GM18505 (cell line): ENCODE measurements at regions not wholly inside any gene's neighbourhood (a gene's known extent, or its start where the extent isn't known, plus 50 kb on each side); places are given as distances from the start of the nearest gene placed in this dataset.
"Not testable (repeated sequence)": the region's sequence is repeated elsewhere in the genome, so short reads cannot be mapped to it uniquely, and the experiment has no call there.

Experiments
- ATAC-seq: cut with Tn5 transposase; IDR thresholded peaks from one replicate; pipeline ENCODE4 v1.9.1; 2021; ENCODE audit not compliant: unreplicated experiment
- POLR2A ChIP-seq: IDR thresholded peaks from 4 replicates; pipeline ENCODE4 v1.6.1; 2011; ENCODE audit warnings: borderline replicate concordance; ENCODE audit not compliant: insufficient read depth, insufficient read length; ENCODE audit errors: extremely low read depth

DNA sequence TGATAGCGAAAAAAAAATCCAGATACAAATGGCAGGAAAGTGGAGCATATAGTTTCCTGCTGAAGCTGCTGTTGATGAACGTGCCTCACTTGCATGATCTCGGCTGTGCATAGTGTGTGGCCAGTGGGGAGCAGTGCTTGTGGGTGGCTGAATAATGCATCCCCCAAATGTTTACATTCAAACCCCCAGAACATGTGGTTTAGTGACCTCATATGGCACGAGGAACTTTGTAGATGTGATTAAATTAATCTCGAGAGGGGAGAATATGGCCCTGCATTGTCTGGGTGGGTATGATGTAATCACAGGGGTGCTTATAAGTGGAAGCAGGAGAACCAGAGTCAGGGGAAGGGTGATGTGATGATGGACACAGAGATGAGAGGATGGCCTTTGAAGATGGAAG lies 425.0 kb downstream of the TMEM121 start:
- no peak for ATAC-seq
- no peak for TF ChIP-seq POLR2A

DNA sequence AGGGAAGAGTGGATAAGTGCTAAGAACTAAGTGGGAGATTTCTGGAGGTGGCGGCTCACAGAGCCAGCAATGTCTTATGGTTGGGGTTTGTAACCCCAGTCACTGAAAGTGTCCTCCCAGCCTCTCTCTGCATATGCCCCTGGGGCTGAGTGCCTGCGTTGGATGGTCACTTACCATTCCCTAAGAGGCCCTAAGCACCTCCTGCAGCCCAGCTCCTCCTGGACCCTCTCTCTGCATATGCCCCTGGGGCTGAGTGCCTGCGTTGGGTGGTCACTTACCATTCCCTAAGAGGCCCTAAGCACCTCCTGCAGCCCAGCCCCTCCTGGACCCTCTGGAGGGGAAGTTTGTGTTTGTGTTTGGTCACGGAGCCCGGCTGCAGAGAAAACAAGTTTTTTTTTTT lies 425.8 kb downstream of the TMEM121 start:
- no peak for TF ChIP-seq POLR2A
- no peak for ATAC-seq

DNA sequence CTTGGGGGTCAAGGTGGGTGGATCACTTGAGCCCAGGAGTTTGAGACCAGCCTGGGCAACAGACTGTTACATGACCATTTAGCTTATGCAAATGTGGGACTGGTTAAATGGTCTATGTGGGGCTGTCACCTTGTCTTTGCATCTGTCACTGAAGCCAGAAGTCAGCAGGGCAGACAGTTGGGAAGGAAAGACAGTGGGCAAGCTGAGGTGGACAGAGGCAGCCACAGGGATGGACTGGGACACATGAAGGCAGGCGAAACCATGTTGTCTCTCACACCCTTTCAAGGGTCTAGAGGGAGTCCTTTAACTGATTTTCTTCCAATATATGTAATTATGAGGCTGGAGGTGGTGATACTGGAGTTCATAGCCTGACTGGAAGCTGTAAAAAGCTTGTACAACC lies 426.4 kb downstream of the TMEM121 start:
- no peak for TF ChIP-seq POLR2A
- no peak for ATAC-seq

DNA sequence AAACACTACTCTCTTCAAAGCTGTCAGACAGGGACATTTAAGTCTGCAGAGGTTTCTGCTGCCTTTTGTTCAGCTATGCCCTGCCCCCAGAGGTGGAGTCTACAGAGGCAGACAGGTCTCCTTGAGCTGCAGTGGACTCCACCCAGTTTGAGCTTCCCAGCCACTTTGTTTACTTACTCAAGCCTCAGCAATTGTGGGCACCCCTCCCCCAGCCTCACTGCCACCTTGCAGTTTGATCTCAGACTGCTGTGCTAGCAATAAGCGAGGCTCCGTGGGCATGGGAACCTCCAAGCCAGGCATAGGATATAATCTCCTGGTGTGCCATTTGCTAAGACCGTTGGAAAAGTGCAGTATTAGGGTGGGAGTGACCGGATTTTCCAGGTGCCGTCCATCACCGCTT lies 435.2 kb downstream of the TMEM121 start:
- ATAC-seq: not testable (repeated sequence)

GRCh38 chr14:105962532-105962931 lies 436.1 kb downstream of the TMEM121 start:
- no peak for ATAC-seq
- no peak for TF ChIP-seq POLR2A

DNA sequence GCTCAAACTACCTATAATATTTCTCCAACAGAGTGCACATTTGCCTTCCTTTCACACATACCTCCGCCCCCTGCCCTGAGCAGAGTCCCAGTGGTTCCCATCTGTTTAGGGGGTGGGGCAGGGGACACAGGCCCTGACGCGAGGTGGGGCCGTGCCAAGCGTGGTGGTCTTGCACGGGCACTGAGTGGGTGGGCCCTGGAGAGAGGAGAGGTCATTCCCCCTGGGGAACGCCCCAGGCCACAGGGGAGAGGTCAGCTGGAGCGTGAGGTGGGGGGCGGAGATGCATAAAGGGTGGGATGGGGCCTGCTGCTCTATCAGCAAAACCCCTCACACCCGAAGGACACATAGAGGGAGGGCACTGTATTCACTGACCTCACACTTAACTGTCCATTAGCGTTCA lies 441.9 kb downstream of the TMEM121 start:
- no peak for ATAC-seq
- no peak for TF ChIP-seq POLR2A

- ATAC-seq: not testable (repeated sequence)
Observed at GRCh38 chr14:105969026-105969425, 442.6 kb downstream of the TMEM121 start.

GRCh38 chr14:105970821-105971220 lies 444.4 kb downstream of the TMEM121 start:
- ATAC-seq: not testable (repeated sequence)

GRCh38 chr14:105971593-105972500 lies 445.5 kb downstream of the TMEM121 start:
- no peak for ATAC-seq
- no peak for TF ChIP-seq POLR2A

- TF ChIP-seq POLR2A: no peak
- ATAC-seq: no peak
Observed at GRCh38 chr14:105974902-105975301, 448.5 kb downstream of the TMEM121 start.

- no peak for TF ChIP-seq POLR2A
- no peak for ATAC-seq
Observed at GRCh38 chr14:105978618-105979295, 452.4 kb downstream of the TMEM121 start.

- no peak for TF ChIP-seq POLR2A
- no peak for ATAC-seq
Observed at GRCh38 chr14:105979446-105979845, 453.1 kb downstream of the TMEM121 start.

- no peak for ATAC-seq
- TF ChIP-seq POLR2A: no peak
Observed at GRCh38 chr14:105980224-105980623, 453.8 kb downstream of the TMEM121 start.

DNA sequence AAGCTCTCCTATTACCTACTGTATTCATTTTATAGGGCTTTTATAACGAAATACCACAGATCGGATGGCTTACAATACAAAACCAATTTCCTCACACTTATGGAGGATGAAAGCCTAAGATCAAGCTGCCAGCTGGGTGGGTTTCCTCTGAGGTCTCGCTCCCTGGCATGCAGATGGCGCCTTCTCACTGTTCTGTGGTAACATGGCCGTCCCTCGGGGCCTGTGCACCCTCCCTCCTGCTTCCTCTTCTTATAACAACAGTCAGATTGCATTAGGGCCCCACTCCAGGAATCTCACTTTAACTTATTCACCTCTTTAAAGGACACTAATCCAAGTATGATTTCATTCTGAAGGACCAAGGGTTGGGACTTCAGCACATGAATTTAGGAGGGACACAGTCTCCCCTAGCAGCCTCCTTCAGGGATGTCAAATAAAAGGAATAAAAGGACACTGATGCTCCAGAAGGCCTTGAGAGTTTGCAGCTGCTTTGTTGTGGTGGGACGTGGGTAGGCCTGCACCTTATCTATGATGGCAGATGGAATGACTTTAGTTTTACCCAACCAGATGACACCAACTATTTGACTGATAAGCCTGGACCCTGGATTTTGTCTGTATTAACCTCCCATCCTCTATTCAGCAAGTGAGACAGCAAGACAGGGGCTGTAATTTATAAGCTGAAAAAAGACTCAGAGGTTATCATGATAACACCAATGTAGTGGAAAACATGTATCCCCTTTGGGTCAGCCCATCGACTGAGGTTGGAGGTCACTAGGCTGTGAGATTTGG lies 455.3 kb downstream of the TMEM121 start:
- ATAC-seq: not testable (repeated sequence)

GRCh38 chr14:105982664-105983063 lies 456.3 kb downstream of the TMEM121 start:
- no peak for ATAC-seq
- TF ChIP-seq POLR2A: no peak
